NCI-H2196 treated with DMSO at 0.1 percent for 48 hours (cell line): ENCODE measurements at regions not wholly inside any gene's neighbourhood (a gene's known extent, or its start where the extent isn't known, plus 50 kb on each side); places are given as distances from the start of the nearest gene placed in this dataset.
"Not testable (repeated sequence)": the region's sequence is repeated elsewhere in the genome, so short reads cannot be mapped to it uniquely, and the experiment has no call there.

Experiments
- DNase-seq: peaks from one replicate; lab custom pipeline; 2025; ENCODE audit not compliant: unreplicated experiment; lab: John Stamatoyannopoulos, UW

- no peak for DNase-seq
These were observed 106.4 kb upstream of the KCNG1 start for GRCh38 chr20:51129147-51129776.

DNA sequence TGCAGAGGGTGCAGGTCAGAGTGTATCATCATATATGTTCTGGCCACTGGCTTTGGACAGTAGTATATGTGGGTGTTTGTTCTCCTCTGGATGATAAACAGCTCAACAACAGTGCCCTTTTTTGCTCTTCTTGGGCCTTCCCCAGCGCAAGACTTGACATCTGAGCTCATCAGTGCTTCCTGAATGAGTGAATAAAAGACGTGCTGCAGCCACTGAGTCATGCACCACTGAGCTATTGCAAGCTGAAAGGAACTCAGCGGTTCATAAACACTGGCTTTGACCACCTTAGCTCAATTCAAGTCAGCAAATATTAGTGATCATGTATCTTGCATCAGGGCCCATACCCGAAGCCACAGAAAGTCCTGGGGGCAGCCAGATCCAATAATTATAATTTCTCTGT, 105.3 kb upstream of the KCNG1 start:
- no peak for DNase-seq

- DNase-seq, result no peak
These were observed 104.8 kb upstream of the KCNG1 start for GRCh38 chr20:51127713-51128112.

GRCh38 chr20:51126337-51126736, 103.4 kb upstream of the KCNG1 start:
- DNase-seq, result no peak

GRCh38 chr20:51125780-51126179, 102.9 kb upstream of the KCNG1 start:
- no peak for DNase-seq

GRCh38 chr20:51125105-51125504, 102.2 kb upstream of the KCNG1 start:
- no peak for DNase-seq

- not testable (repeated sequence) for DNase-seq
These were observed 101.0 kb upstream of the KCNG1 start for GRCh38 chr20:51123887-51124286.

DNA sequence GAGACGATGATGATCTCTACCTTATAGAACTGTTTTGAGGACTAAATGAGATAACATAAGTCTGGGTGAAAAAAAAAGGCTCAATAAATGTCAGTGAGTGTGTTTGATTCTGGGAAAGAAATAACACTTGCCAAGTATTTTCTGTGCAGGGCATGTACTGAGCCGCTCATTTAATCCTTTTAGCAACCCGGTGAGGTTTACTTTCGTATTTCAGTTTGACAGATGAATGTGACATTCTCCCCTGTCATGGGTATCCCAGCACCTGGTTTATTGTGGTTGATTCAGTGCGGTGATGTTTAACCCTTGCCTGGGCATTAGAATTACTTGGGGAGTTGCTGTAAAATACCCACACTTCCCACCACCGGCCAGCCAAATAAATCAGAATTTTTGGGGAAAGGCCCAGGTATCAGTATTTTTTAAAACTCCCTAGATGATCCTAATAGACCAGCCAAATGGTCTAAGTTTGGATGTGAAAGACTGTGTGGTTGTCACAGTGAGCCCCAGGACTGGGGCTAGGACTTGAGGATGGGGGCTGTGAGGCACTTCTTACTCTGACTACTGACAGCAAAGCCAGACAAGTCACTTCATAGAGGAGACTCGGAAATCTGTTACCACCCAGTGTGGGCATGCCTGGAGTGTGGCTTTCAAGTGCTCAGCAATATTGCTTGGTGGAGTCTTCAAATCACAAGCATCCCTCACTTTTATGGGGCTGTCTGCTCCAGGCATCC, 100.2 kb upstream of the KCNG1 start:
- no peak for DNase-seq

DNA sequence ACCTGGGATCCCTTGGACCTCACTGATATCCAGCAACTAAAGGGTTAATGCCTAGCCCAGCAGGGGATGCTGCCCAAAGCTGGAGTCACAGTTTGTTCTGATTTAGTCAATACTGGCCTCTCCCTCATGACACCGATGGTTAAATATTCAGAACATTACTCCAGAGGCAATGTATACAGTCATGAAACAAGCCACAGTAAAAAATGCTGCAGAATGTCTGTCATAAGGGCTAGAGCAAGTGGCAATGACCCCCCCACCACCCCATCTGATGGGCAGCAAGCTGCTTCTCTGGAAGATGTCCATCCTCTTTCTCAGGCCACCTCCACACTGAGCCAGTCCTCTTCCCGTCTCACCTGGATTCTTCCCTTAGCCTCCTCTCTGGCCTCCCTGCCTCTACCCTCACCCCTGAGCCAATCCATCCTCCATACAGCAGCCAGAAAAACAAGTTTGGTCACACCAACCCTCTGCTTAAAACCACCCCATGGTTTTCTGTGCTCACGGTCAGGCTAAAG, 99.0 kb upstream of the KCNG1 start:
- no peak for DNase-seq

GRCh38 chr20:51121272-51121671, 98.4 kb upstream of the KCNG1 start:
- no peak for DNase-seq

GRCh38 chr20:51120868-51121267, 98.0 kb upstream of the KCNG1 start:
- no peak for DNase-seq

DNA sequence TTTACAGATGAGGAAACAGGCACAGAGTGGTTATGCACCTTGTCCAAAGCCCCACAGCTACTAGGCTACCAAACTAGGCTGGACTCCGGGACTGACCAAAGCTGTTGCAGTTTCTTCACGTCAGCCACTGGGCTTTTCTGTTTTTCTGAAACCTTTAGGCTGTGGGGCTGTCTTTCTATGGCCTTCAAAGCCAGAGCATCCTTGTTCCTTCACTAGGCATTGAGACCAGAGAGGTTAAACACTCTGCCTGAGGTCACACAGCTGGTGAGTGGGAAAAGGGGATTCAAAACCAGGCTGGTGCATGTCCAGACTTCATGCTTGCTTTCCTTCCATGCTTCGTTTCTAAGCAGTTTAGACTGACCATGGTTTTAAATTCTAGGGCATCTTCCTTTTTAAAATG, 97.5 kb upstream of the KCNG1 start:
- no peak for DNase-seq

DNA sequence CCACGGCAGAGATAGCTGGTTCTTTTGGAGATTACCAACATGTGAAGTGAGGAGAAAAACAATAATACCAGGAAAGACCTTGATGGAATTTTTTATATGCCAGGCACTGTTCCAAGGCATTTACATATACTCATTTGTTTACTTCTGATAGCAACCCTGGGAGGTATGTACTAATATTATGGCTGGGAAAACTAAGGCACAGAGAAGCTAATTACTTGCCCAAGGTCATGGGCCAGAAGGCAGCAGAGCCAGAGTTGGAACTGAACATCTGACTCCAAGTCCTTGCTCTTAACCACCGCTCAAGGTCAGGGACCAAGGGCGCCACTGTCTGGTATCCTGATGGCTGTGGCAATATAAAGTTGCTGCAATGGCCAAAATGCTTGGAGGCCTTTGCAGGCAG, 97.0 kb upstream of the KCNG1 start:
- no peak for DNase-seq

DNA sequence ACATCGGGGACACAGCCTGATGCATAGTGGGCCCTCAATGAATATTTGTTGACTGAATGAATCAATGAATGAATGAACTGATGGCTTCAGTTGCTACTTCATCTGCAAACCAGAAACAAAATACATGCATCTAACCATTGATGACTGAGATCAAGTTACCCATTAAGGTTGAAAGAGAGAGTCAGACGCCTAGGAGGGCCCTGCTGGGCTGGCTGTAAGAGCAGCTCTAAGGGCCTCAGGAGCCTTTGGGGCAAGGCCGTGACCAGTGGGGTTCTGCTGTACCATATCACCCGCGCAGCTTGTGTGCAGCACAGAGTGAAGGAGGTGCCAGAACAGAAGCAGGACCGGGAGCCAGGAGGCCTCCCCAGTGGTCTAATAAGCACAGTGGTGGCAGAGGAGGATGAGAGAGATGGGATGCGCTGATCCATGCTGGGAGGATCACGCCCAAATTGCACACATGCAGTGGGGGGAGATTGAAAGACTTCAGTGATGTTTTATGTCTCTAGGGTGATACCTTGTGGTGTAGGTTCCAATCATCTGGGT, 96.1 kb upstream of the KCNG1 start:
- no peak for DNase-seq

DNA sequence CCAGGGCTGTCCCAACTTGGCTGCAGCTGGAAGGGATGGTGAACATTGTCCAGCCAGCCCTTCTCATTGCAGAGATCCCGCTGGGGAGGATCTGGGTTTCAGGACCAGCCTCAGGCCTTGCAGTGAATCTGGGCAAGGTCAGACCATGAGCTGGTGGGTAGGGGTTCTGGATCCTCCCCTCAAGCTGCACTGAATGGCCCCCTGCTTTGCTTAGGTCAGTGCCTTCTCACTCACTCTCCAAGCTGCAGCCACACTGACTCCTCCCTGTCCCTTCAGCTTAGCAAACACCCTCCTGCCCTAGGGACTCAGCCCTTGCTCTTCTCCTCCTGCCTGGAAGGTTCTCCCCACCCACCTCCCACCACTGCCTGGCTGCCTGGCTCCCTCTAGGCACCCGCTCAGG, 95.3 kb upstream of the KCNG1 start:
- DNase-seq, result no peak

DNA sequence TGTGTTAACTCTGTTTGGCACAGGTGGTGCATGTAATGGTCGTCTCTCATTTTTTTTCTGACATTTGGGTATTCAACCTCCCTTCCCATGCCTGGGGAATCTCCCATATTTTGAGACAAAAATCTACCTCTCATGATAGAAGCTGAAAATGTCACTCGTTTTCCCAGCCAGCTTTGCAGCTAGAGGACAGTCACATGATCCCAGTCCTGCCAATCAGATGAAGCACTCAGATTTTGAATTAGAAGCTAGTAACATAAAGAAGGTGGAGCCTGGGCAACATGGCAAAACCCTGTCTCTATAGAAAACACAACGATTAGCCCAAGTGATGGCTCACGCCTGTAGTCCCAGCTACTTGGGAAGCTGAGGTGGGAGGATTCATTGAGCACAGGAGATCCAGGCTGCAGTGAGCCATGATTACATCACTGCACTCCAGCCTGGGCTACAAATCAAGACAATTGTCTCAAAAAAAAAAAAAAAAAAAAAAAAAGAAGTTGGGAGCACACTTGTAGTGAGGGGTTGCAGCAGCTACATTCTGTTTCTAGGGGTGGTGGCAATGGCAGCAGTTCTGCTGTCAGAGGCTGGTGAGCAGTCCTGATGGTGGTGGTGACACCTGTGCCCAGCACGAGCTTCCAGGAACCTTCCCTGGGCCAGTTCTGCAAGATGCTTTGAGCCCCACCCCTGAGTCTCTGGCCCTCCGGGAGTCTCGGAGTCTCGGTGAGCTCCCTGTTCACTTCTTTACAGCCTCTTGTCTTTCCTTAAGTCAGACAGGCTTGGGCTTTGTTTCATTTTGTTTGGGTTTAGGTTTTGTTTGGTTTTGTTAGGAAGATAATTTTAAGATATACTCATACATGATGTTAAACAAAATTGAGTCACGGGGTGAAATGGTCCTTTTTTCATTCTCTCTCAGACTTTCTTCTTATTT, 94.1 kb upstream of the KCNG1 start:
- DNase-seq, result no peak

DNA sequence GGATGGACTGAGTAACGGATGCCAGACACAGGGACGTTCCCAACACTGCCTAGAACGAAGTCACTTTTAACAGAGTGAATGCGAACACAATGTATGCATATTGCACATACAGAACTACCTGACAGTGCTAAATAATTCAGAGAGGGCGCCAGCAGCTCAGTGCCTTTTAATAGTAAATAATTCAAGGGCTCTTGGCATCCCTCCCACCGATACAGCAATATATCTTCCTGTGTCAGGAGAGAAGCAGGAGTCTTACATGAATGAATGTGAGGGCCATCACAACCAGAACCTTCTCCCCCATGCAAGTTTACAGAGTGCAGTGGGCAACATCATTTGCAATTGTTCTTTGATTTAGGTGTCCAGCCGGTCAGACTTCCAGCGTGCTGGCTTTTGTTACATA, 88.4 kb upstream of the KCNG1 start:
- DNase-seq, result no peak

DNA sequence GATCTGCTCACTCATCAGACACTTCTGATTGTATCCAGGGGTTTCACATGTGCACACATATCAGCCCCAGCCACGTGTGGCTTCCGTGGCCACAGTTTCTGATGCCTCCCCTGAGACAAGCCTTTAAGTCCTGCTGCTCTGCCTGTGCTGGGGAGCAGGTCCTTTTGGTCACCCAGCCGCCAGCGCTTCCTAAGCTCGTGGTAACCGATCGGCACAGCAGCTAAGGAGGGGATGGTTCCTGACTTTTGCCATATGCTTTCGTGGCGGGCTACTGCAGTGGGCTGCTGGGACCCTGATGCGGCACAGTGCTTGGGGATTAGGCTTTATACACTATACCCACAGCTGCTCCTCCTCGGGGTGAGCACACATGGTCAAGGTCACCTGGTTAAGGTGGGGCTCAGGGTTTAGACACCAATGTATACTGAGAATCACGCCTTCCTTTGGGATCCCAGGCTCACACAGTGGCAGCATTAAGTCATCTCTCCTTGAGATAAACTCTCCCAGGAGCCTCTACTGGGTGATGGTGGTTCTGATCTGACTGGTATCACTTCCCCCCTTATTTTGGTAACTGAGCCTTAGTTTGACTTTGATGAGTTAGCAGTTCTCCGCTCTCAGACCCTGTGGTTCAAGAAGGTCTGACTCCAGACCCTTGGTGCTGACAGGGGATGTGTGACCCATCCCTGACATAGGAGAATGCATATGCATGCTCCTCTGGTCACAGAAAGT, 85.9 kb upstream of the KCNG1 start:
- no peak for DNase-seq

DNA sequence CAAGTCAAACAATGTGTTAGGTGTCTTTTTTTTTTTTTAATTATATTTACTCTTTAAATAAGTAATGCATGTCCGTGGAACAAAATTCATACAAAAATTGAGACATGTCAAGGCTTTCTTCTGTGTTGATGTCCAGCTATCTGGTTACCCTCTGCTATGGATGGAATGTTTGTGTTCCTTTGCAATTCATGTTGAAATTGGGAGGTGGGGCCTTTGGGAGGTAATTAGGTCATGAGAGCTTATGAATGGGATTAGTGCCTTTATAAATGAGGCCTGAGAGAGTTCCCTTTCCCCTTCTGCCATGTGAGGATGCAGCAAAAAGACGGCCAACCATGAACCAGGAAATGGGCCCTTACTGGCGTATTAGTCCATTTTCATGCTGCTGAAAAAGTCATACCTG, 83.1 kb upstream of the KCNG1 start:
- DNase-seq, result no peak

DNA sequence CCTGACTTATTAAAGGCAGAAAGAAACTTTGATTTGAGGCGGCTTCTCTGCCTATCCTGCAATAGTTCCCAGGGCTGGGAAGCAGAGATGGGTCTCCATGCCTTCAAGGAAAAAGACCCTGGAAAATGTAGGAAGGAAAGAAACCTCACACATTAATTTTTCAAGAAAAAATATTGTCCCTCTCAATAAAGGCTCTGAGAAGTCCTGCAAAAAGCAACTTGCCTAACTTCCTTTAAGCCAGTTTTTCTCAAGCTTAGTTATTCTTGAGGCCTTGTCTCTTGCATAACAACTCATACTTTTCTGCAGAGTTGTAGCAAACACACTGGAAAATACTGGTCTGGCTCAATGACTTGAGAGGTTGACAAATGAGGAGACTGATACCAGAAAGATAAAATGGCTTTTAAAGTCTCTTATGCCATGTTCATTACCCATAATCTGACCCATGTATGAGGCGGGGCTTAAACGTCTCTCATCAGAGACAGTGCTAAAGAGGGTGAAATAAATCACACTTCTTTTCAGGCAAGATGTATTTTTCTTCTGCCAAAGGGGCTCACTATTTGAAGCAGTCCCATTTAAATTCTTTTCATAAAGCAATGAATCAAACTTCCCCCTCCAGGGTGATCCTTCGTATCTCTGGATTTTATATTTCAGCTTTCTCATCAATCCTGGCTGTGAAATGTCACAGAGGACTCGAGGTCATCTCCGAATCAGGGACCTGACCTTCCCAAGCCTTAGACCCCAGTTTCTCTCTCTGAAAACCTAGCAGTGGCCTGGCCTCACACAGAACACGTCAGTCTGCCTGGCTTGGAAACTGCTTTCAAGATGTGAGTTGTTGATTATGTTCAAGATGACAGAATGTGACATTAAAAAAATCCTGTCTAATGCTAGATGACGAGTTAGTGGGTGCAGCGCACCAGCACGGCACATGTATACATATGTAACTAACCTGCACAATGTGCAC, 82.3 kb upstream of the KCNG1 start:
- no peak for DNase-seq
